ENCODE measurements at regions not wholly inside any gene's neighbourhood (a gene's known extent, or its start where the extent isn't known, plus 50 kb on each side); places are given as distances from the start of the nearest gene placed in this dataset.

- no peak for TF ChIP-seq EGR1 (IDR thresholded peaks at IDR 0.05; ENCODE audit: low read depth in 2 of 2)
- TF ChIP-seq JUND (IDR thresholded peaks at IDR 0.05) = no peak
- TF ChIP-seq FOXA2 (IDR thresholded peaks at IDR 0.05) = no peak
- no peak for TF ChIP-seq SP1 (IDR thresholded peaks at IDR 0.05)
- no peak for TF ChIP-seq ZBTB33 (IDR thresholded peaks at IDR 0.05)
- no peak for TF ChIP-seq RAD21 (IDR thresholded peaks at IDR 0.05)
- no peak for TF ChIP-seq HNF4A (conservative IDR thresholded peaks at IDR 0.05)
- TF ChIP-seq REST (IDR thresholded peaks at IDR 0.05) = no peak
- no peak for TF ChIP-seq CTCF (IDR thresholded peaks at IDR 0.05; ENCODE audit: low read depth, low read length, missing input control)
- TF ChIP-seq HNF4G (IDR thresholded peaks at IDR 0.05) = no peak
- no peak for TF ChIP-seq FOXA1 (IDR thresholded peaks at IDR 0.05)
- no peak for TF ChIP-seq MAX (IDR thresholded peaks at IDR 0.05)
- no peak for TF ChIP-seq NR2F2 (IDR thresholded peaks at IDR 0.05)
- no peak for TF ChIP-seq TAF1 (conservative IDR thresholded peaks at IDR 0.05)
- TF ChIP-seq GABPA (IDR thresholded peaks at IDR 0.05 in 1 of 2, conservative IDR thresholded peaks at IDR 0.05 in 1 of 2) = no peak
- TF ChIP-seq YY1 (IDR thresholded peaks at IDR 0.05) = no peak
- no peak for TF ChIP-seq RXRA (IDR thresholded peaks at IDR 0.05)
- no peak for TF ChIP-seq ATF3 (IDR thresholded peaks at IDR 0.05)
- H3K27ac ChIP-seq (ENCODE audit: low read depth in 1 of 2, low read length in 2 of 2) = no peak overlapping the region
- no peak overlapping the region for H3K9ac ChIP-seq (ENCODE audit: low read depth in 1 of 2, low read length in 2 of 2)
- H3K4me1 ChIP-seq (ENCODE audit: control insufficient read depth in 4 of 4, insufficient read depth in 4 of 4, low read length in 3 of 4) = no peaks in the 10 kb centered on the region
- H3K9me3 ChIP-seq (ENCODE audit: control insufficient read depth in 4 of 4, low read length in 3 of 4) = no peaks in the 10 kb centered on the region
- no peak overlapping the region for H3K4me3 ChIP-seq (ENCODE audit: low read depth in 1 of 3, low read length in 3 of 3)
- WGBS = 11% methylated on average over 1 of the region's 1 CpG
- H3K27me3 ChIP-seq (ENCODE audit: control insufficient read depth in 4 of 4, insufficient read depth in 4 of 4, low read length in 3 of 4) = no peaks in the 10 kb centered on the region
- no peaks in the 10 kb centered on the region for H3K36me3 ChIP-seq (ENCODE audit: control insufficient read depth in 4 of 4, insufficient read depth in 3 of 4, low read depth in 1 of 4, low read length in 3 of 4)
- no peak for DNase-seq (ENCODE audit: low spot score)
These were observed 106.5 kb upstream of the DCN start for GRCh38 chr12:91289072-91289471.

All from liver (tissue), 8 donors.